HepG2 (cell line): ENCODE measurements at regions not wholly inside any gene's neighbourhood (a gene's known extent, or its start where the extent isn't known, plus 50 kb on each side); places are given as distances from the start of the nearest gene placed in this dataset.
A peak's percentile ranks its signal among the peaks of the same experiment; 100 is the strongest.

Experiments
- BCL3 ChIP-seq: sonication (generic); formaldehyde crosslinking; IDR thresholded peaks from 2 replicates; pipeline ENCODE4 v1.5.1; 2020; ENCODE audit warnings: mild to moderate bottlenecking, missing genetic modification reagents, moderate library complexity
- FOXM1 ChIP-seq: sonication (generic); formaldehyde crosslinking; IDR thresholded peaks from 2 replicates; pipeline ENCODE4 v1.5.0; 2020; ENCODE audit warnings: missing genetic modification reagents
- IRF2 ChIP-seq: IDR thresholded peaks from 2 replicates; pipeline ENCODE4 v1.6.1; 2018; ENCODE audit warnings: missing genetic modification reagents, missing compliant biosample characterization
- KMT2B ChIP-seq: IDR thresholded peaks from 2 replicates; pipeline ENCODE4 v1.6.1; 2016; ENCODE audit warnings: missing genetic modification reagents, missing compliant biosample characterization
- MATR3 ChIP-seq: sonication (generic); formaldehyde crosslinking; IDR thresholded peaks from 2 replicates; pipeline ENCODE4 v1.4.0; 2020; ENCODE audit warnings: missing genetic modification reagents
- MIER3 ChIP-seq: IDR thresholded peaks from 2 replicates; pipeline ENCODE4 v1.6.1; 2016; ENCODE audit warnings: missing compliant biosample characterization, borderline replicate concordance
- PAX8 ChIP-seq: sonication (generic); formaldehyde crosslinking; IDR thresholded peaks from 2 replicates; pipeline ENCODE4 v1.8.0; 2022; ENCODE audit warnings: mild to moderate bottlenecking, missing genetic modification reagents, borderline replicate concordance
- PRDM15 ChIP-seq: sonication (generic); formaldehyde crosslinking; IDR thresholded peaks from 2 replicates; pipeline ENCODE4 v1.4.0; 2020; ENCODE audit warnings: missing genetic modification reagents
- PRMT3 ChIP-seq: sonication (generic); formaldehyde crosslinking; IDR thresholded peaks from 2 replicates; pipeline ENCODE4 v1.8.1; 2022; ENCODE audit warnings: low read depth, mild to moderate bottlenecking, moderate library complexity, missing genetic modification reagents, borderline replicate concordance
- RARA ChIP-seq: IDR thresholded peaks from 2 replicates; pipeline ENCODE4 v1.6.1; 2016; ENCODE audit warnings: missing genetic modification reagents, missing compliant biosample characterization
- SMAD1 ChIP-seq: sonication (generic); formaldehyde crosslinking; IDR thresholded peaks from 2 replicates; pipeline ENCODE4 v1.4.0; 2020; ENCODE audit warnings: missing genetic modification reagents, low read depth, mild to moderate bottlenecking, borderline replicate concordance
- SP1 ChIP-seq, 2 experiments: fragments of 450-650 bp in 1 of 2; sonication (generic) in 1 of 2; formaldehyde crosslinking in 1 of 2; IDR thresholded peaks; 2 replicates each; pipeline versions ENCODE4 v1.4.0 to v1.6.1; 2016 to 2020; ENCODE audit warnings: missing genetic modification reagents in 1 of 2
- STAT5B ChIP-seq: sonication (generic); formaldehyde crosslinking; IDR thresholded peaks from 2 replicates; pipeline ENCODE4 v1.4.0; 2020; ENCODE audit warnings: missing genetic modification reagents
- ZBTB3 ChIP-seq: sonication (generic); formaldehyde crosslinking; IDR thresholded peaks from 2 replicates; pipeline ENCODE4 v1.4.0; 2020; ENCODE audit warnings: low read depth, mild to moderate bottlenecking, moderate library complexity, missing genetic modification reagents, borderline replicate concordance
- ZNF660 ChIP-seq: sonication (generic); formaldehyde crosslinking; IDR thresholded peaks from 2 replicates; pipeline ENCODE4 v1.5.1; 2020; ENCODE audit warnings: mild to moderate bottlenecking, low read depth, missing genetic modification reagents, borderline replicate concordance
- ZNF816 ChIP-seq: sonication (generic); formaldehyde crosslinking; IDR thresholded peaks from 2 replicates; pipeline ENCODE4 v1.8.0; 2022; ENCODE audit warnings: missing genetic modification reagents, mild to moderate bottlenecking, borderline replicate concordance
- ZNF879 ChIP-seq: sonication (generic); formaldehyde crosslinking; IDR thresholded peaks from 2 replicates; pipeline ENCODE4 v1.8.1; 2023; ENCODE audit warnings: missing genetic modification reagents
- TF ChIP-seq, protein P1 (sequence below): IDR thresholded peaks from 2 replicates; pipeline ENCODE4 v1.6.1; 2012; ENCODE audit warnings: low read depth, low read length, improper control_type of control experiment
- TF ChIP-seq, protein P2 (sequence below): sonication (generic); formaldehyde crosslinking; IDR thresholded peaks from 2 replicates; pipeline ENCODE4; 2020; ENCODE audit warnings: missing genetic modification reagents, mild to moderate bottlenecking, borderline replicate concordance

- no peak for TF ChIP-seq BCL3 (CRISPR knock-in tag)
- no peak for TF ChIP-seq MATR3 (CRISPR knock-in tag)
- no peak for TF ChIP-seq ZBTB3
- TF ChIP-seq ZNF879, result no peak
- TF ChIP-seq STAT5B, result no peak
- no peak for TF ChIP-seq ZNF660 (CRISPR knock-in tag)
- no peak for TF ChIP-seq SP1 (IDR thresholded peaks at IDR 0.05)
- no peak for TF ChIP-seq SP1 (CRISPR knock-in tag; IDR thresholded peaks at IDR 0.05)
- TF ChIP-seq ZNF816, result no peak; the same call in 1 of the 2 replicates
- TF ChIP-seq PRMT3 (CRISPR knock-in tag), result no peak
- 0 out of 2 replicates have a peak, but pooled peaks have one; percentile 35 for TF ChIP-seq IRF2 (CRISPR knock-in tag)
- TF ChIP-seq, protein P1, sequence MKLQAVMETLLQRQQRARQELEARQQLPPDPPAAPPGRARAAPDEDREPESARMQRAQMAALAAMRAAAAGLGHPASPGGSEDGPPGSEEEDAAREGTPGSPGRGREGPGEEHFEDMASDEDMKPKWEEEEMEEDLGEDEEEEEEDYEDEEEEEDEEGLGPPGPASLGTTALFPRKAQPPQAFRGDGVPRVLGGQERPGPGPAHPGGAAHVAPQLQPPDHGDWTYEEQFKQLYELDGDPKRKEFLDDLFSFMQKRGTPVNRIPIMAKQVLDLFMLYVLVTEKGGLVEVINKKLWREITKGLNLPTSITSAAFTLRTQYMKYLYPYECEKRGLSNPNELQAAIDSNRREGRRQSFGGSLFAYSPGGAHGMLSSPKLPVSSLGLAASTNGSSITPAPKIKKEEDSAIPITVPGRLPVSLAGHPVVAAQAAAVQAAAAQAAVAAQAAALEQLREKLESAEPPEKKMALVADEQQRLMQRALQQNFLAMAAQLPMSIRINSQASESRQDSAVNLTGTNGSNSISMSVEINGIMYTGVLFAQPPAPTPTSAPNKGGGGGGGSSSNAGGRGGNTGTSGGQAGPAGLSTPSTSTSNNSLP, result no peak
- TF ChIP-seq PAX8 (CRISPR knock-in tag), result no peak
- peak; percentile 89; the same call in 1 of the 2 replicates for TF ChIP-seq SMAD1 (CRISPR knock-in tag)
- TF ChIP-seq, protein P2, sequence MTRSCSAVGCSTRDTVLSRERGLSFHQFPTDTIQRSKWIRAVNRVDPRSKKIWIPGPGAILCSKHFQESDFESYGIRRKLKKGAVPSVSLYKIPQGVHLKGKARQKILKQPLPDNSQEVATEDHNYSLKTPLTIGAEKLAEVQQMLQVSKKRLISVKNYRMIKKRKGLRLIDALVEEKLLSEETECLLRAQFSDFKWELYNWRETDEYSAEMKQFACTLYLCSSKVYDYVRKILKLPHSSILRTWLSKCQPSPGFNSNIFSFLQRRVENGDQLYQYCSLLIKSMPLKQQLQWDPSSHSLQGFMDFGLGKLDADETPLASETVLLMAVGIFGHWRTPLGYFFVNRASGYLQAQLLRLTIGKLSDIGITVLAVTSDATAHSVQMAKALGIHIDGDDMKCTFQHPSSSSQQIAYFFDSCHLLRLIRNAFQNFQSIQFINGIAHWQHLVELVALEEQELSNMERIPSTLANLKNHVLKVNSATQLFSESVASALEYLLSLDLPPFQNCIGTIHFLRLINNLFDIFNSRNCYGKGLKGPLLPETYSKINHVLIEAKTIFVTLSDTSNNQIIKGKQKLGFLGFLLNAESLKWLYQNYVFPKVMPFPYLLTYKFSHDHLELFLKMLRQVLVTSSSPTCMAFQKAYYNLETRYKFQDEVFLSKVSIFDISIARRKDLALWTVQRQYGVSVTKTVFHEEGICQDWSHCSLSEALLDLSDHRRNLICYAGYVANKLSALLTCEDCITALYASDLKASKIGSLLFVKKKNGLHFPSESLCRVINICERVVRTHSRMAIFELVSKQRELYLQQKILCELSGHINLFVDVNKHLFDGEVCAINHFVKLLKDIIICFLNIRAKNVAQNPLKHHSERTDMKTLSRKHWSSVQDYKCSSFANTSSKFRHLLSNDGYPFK, result no peak
- TF ChIP-seq MIER3, result 0 out of 2 replicates have a peak, but pooled peaks have one; percentile 50
- peak; percentile 50 for TF ChIP-seq RARA (CRISPR knock-in tag)
- peak; percentile 39; the same call in 1 of the 2 replicates for TF ChIP-seq FOXM1 (CRISPR knock-in tag)
- no peak for TF ChIP-seq KMT2B (CRISPR knock-in tag)
- no peak for TF ChIP-seq PRDM15
These were observed 69.9 kb upstream of the DLX2 start (continued) for GRCh38 chr2:172172513-172173173.
